OCI-LY1 (cell line): ENCODE measurements at regions not wholly inside any gene's neighbourhood (a gene's known extent, or its start where the extent isn't known, plus 50 kb on each side); places are given as distances from the start of the nearest gene placed in this dataset.
A peak's percentile ranks its signal among the peaks of the same experiment; 100 is the strongest.

Source experiments
- H2AFZ ChIP-seq: fragments of 200-600 bp; sonication (generic), shearing (Covaris generic); 2 replicates; pipeline ENCODE4 v1.6.0; 2014; ENCODE audit warnings: antibody characterized with exemption, mild to moderate bottlenecking, low read length
- H3F3A ChIP-seq: fragments of 200-600 bp; sonication (generic), shearing (Covaris generic); 2 replicates; pipeline ENCODE4 v1.6.0; 2014; ENCODE audit warnings: mild to moderate bottlenecking, antibody characterized with exemption, low read length, moderate library complexity; ENCODE audit not compliant: insufficient read depth
- H3K27ac ChIP-seq: fragments of 200-600 bp; sonication (generic); 2 replicates; pipeline ENCODE4 v1.5.1; 2014; ENCODE audit warnings: low read length, mixed run types, mild to moderate bottlenecking, low read depth; ENCODE audit not compliant: poor library complexity, severe bottlenecking
- H3K27me3 ChIP-seq: fragments of 200-600 bp; sonication (generic); 2 replicates; pipeline ENCODE4 v1.6.0; 2014; ENCODE audit warnings: antibody characterized with exemption, mild to moderate bottlenecking, low read length, moderate library complexity; ENCODE audit not compliant: insufficient read depth
- H3K36me3 ChIP-seq: fragments of 200-600 bp; sonication (generic); 2 replicates; pipeline ENCODE4 v1.6.1; 2014; ENCODE audit warnings: mild to moderate bottlenecking, antibody characterized with exemption, low read length, moderate library complexity, mixed read lengths; ENCODE audit not compliant: insufficient read depth
- H3K4me1 ChIP-seq: fragments of 200-600 bp; sonication (generic); 2 replicates; pipeline ENCODE4 v1.5.1; 2014; ENCODE audit warnings: mild to moderate bottlenecking, low read length, moderate library complexity; ENCODE audit not compliant: insufficient read depth, severe bottlenecking
- H3K4me2 ChIP-seq: fragments of 200-600 bp; sonication (generic), shearing (Covaris generic); 2 replicates; pipeline ENCODE4 v1.6.1; 2014; ENCODE audit warnings: low read length
- H3K4me3 ChIP-seq: fragments of 200-600 bp; sonication (generic); 2 replicates; pipeline ENCODE4 v1.5.1; 2014; ENCODE audit warnings: low read length, low read depth, mild to moderate bottlenecking, mixed read lengths; ENCODE audit not compliant: poor library complexity, severe bottlenecking
- H3K79me2 ChIP-seq: fragments of 200-600 bp; shearing (Covaris generic); 2 replicates; pipeline ENCODE4 v1.6.1; 2016; ENCODE audit warnings: mixed run types, low read length, mixed read lengths; ENCODE audit not compliant: insufficient read depth
- H3K9ac ChIP-seq: fragments of 200-600 bp; sonication (generic), shearing (Covaris generic); 2 replicates; pipeline ENCODE4 v1.6.1; 2014; ENCODE audit warnings: mild to moderate bottlenecking, low read length, mixed read lengths
- H3K9me2 ChIP-seq: fragments of 200-600 bp; sonication (generic), shearing (Covaris generic); 2 replicates; pipeline ENCODE4 v1.6.1; 2014; ENCODE audit warnings: low read depth, mild to moderate bottlenecking, low read length, mixed read lengths
- H3K9me3 ChIP-seq: fragments of 200-600 bp; shearing (Covaris generic); 2 replicates; pipeline ENCODE4 v1.6.1; 2014; ENCODE audit warnings: low read length, mixed read lengths
- H4K20me1 ChIP-seq: fragments of 200-600 bp; sonication (generic), shearing (Covaris generic); 2 replicates; pipeline ENCODE4 v1.6.0; 2016; ENCODE audit warnings: mild to moderate bottlenecking, low read length; ENCODE audit not compliant: insufficient read depth
- EZH2 ChIP-seq: fragments of 200-600 bp; sonication (generic), shearing (Covaris generic); IDR thresholded peaks from 2 replicates; pipeline ENCODE4 v1.8.0; 2017; ENCODE audit warnings: borderline replicate concordance, mixed run types, mild to moderate bottlenecking, antibody characterized with exemption, low read length, moderate library complexity, mixed read lengths
- TF ChIP-seq, protein P1 (sequence below): fragments of 200-600 bp; sonication (generic), shearing (Covaris generic); IDR thresholded peaks from 2 replicates; pipeline ENCODE4 v1.5.1; 2017; ENCODE audit warnings: mild to moderate bottlenecking, antibody characterized with exemption, low read length, moderate library complexity, mixed read lengths

DNA sequence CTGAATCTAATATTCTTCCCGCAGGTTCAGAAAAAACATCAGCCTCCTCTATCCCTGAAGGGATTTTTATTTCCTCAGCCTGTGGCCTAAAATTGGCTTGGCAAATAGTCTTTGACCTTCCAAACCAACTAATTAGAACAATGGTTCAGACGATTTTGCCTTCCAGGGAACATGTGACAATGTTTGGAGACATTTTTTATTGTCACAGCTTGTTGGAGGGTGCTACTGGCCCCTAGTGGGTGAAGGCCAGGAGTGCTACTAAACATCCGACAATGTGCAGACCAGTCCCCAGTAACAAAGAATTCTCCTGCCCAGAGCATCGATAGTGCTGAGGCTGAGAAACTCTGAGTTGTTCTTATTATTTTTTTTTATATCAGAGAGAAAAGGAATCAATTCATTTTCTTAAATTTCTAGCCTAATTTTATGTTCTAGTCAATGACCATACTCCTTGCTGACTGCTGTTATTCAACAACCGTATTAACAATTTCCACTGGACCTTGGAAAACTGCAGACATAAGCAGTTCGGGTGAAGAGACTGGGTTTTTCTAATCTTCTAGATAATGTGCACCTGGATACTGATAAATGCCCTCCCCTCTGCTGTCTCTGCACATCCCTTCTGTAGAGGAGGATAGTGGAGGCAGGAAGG, 280.7 kb downstream of the LMX1A start:
- Histone ChIP-seq H3K36me3 (no peaks in the 10 kb centered on the region), H3K9me2 (no peaks in the 10 kb centered on the region), H3K27ac (no peak overlapping the region), H3K9ac (no peak overlapping the region), H4K20me1 (no peaks in the 10 kb centered on the region), H3K79me2 (no peaks in the 10 kb centered on the region), H2AFZ (no peak overlapping the region), H3F3A (no peaks in the 10 kb centered on the region), H3K4me3 (no peak overlapping the region), H3K9me3 (no peaks in the 10 kb centered on the region), H3K4me1 (no peaks in the 10 kb centered on the region), H3K4me2 (no peak overlapping the region), H3K27me3 (no peaks in the 10 kb centered on the region)
- TF ChIP-seq, protein P1, sequence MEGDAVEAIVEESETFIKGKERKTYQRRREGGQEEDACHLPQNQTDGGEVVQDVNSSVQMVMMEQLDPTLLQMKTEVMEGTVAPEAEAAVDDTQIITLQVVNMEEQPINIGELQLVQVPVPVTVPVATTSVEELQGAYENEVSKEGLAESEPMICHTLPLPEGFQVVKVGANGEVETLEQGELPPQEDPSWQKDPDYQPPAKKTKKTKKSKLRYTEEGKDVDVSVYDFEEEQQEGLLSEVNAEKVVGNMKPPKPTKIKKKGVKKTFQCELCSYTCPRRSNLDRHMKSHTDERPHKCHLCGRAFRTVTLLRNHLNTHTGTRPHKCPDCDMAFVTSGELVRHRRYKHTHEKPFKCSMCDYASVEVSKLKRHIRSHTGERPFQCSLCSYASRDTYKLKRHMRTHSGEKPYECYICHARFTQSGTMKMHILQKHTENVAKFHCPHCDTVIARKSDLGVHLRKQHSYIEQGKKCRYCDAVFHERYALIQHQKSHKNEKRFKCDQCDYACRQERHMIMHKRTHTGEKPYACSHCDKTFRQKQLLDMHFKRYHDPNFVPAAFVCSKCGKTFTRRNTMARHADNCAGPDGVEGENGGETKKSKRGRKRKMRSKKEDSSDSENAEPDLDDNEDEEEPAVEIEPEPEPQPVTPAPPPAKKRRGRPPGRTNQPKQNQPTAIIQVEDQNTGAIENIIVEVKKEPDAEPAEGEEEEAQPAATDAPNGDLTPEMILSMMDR, result peak; percentile 49
- no peak for TF ChIP-seq EZH2

DNA sequence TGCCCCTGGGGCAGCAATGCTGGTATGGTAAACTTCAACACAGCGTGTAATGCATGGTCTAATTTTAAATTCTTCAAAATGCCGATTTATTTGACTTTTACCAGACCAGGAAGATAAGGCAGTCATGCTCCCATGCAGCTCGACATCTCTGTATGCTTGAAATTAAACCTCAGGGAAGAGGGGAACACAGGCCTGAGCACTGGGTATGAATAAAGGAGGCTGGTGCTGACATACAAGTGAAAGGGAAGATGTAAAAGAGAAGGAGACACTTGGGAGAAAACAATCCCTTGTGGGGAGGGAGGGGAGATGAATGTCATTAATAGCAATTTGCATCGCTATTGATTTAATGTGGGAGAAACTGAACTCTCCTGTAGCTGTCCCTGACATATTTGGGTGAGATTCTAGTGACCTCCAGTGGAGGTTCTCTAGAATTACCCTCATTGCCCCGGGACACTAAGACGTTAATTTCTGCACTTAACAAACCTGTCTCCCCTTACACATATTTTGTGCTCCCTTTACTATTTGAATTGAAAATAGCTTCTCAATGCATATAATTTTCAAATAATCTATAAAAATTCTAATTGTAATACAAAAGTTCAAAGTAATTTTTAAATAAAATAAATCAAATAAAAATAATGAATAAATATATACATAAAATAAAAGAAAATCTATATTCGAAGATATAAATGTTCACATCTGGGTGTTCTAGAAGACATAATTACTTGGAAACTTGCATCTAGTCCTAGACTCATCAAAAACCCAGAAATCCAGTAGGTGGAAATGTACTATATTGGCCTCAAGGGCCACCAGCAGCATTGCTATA, 283.1 kb downstream of the LMX1A start:
- Histone ChIP-seq H3F3A (no peaks in the 10 kb centered on the region), H3K27ac (no peak overlapping the region), H3K9ac (no peak overlapping the region), H3K9me2 (no peaks in the 10 kb centered on the region), H3K36me3 (no peaks in the 10 kb centered on the region), H3K4me1 (no peaks in the 10 kb centered on the region), H3K4me3 (no peak overlapping the region), H4K20me1 (no peaks in the 10 kb centered on the region), H2AFZ (no peak overlapping the region), H3K4me2 (no peak overlapping the region), H3K79me2 (no peaks in the 10 kb centered on the region), H3K9me3 (no peaks in the 10 kb centered on the region), H3K27me3 (no peaks in the 10 kb centered on the region)
- TF ChIP-seq, protein P1, result peak; percentile 62
- no peak for TF ChIP-seq EZH2

DNA sequence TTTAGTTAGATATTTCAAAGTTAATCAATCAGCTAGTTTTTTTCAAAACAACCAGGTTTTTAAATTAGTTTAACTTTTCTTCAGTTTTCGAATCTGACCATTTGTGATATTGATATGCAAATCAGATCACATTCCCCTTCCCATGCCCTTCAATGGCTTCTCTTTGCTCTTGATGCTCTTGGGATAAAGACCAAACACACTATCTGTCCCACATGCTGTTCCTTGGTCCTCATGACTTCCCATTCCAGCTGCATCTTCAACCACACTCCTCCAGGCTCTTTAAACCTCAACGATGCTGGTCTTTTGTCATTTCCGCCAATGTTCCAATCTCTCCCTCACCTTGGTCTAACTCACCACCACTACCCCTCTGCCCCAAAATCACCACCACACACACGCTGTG, 285.8 kb downstream of the LMX1A start:
- Histone ChIP-seq H3K4me2 (no peak overlapping the region), H3K9me2 (no peaks in the 10 kb centered on the region), H3K9ac (no peak overlapping the region), H3K36me3 (no peaks in the 10 kb centered on the region), H3K4me3 (no peak overlapping the region), H4K20me1 (no peaks in the 10 kb centered on the region), H3F3A (no peaks in the 10 kb centered on the region), H3K79me2 (no peaks in the 10 kb centered on the region), H3K27me3 (no peaks in the 10 kb centered on the region), H3K27ac (no peak overlapping the region), H3K4me1 (no peaks in the 10 kb centered on the region), H2AFZ (no peak overlapping the region), H3K9me3 (no peaks in the 10 kb centered on the region)
- TF ChIP-seq, protein P1, result no peak
- TF ChIP-seq EZH2, result no peak
